SJSA1 (cell line): ENCODE measurements at regions not wholly inside any gene's neighbourhood (a gene's known extent, or its start where the extent isn't known, plus 50 kb on each side); places are given as distances from the start of the nearest gene placed in this dataset.
A peak's percentile ranks its signal among the peaks of the same experiment; 100 is the strongest.

ENCODE experiments used
- DNase-seq, 2 experiments: peaks; one replicate each; pipeline ENCODE4 v3.0.0-alpha.2; 2015 to 2020; ENCODE audit warnings: low spot score in 2 of 2, low read depth in 1 of 2
- H3K27ac ChIP-seq: fragments of 250-450 bp; sonication (Bioruptor Pico); 2 replicates; pipeline ENCODE4 v1.5.1; 2020; ENCODE audit warnings: mild to moderate bottlenecking, moderate library complexity
- H3K27me3 ChIP-seq: fragments of 250-450 bp; sonication (Bioruptor Pico); replicated peaks from 2 replicates; pipeline ENCODE4 v1.5.1; 2020; ENCODE audit warnings: mild to moderate bottlenecking, moderate library complexity
- H3K36me3 ChIP-seq: fragments of 250-450 bp; sonication (Bioruptor Pico); 2 replicates; pipeline ENCODE4 v1.5.1; 2020; ENCODE audit warnings: mild to moderate bottlenecking
- H3K4me1 ChIP-seq: fragments of 250-450 bp; sonication (Bioruptor Pico); replicated peaks from 2 replicates; pipeline ENCODE4 v1.6.1; 2021; ENCODE audit warnings: mild to moderate bottlenecking
- H3K4me3 ChIP-seq: fragments of 250-450 bp; sonication (Bioruptor Pico); 2 replicates; pipeline ENCODE4 v1.5.1; 2020; ENCODE audit warnings: mild to moderate bottlenecking
- H3K9me3 ChIP-seq: fragments of 250-450 bp; sonication (Bioruptor Pico); replicated peaks from 2 replicates; pipeline ENCODE4 v1.5.1; 2020; ENCODE audit warnings: mild to moderate bottlenecking

DNA sequence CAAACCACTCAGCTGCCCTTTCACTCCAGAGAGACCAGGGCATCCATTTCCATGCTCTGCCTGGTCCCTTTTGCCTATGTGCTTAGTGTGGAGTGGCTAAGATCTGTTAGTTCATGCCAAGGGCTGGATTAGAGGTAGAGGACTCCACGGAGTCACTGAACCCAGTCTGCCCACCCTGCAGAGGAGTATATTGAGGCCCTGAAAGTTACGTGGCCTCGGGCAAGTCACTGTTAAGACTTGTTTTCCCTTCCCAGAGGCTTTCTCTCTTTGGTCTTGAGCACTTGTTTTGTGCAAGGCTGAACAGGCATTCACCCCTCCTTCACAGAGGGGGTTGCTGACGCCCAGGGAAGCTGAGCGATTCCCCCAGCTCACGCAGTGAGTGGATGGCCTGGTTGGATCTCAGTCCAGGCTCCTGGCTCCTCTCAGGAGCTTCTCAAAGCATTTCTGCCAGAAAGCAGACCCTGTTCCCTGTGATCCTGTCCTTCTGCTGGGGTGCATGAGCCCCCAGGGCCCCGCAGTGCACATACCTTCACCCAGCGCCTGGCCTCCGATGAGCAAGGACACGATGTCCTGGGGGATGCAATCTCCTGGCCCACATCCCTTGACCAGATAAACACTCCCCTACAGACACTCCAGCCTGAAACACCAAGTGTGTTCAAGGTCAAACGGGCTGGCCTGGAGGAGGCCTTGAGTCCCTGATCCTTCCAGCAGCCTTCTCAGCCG, 153.4 kb upstream of the GSE1 start:
- peaks cover 28% of the 10 kb centered on the region for H3K4me1 ChIP-seq
- H3K27ac ChIP-seq, result no peak overlapping the region
- no peak for DNase-seq
- no peaks in the 10 kb centered on the region for H3K9me3 ChIP-seq
- no peak overlapping the region for H3K4me3 ChIP-seq
- H3K36me3 ChIP-seq, result no peaks in the 10 kb centered on the region
- H3K27me3 ChIP-seq, result peaks cover 8% of the 10 kb centered on the region; the same call in 1 of the 2 replicates

DNA sequence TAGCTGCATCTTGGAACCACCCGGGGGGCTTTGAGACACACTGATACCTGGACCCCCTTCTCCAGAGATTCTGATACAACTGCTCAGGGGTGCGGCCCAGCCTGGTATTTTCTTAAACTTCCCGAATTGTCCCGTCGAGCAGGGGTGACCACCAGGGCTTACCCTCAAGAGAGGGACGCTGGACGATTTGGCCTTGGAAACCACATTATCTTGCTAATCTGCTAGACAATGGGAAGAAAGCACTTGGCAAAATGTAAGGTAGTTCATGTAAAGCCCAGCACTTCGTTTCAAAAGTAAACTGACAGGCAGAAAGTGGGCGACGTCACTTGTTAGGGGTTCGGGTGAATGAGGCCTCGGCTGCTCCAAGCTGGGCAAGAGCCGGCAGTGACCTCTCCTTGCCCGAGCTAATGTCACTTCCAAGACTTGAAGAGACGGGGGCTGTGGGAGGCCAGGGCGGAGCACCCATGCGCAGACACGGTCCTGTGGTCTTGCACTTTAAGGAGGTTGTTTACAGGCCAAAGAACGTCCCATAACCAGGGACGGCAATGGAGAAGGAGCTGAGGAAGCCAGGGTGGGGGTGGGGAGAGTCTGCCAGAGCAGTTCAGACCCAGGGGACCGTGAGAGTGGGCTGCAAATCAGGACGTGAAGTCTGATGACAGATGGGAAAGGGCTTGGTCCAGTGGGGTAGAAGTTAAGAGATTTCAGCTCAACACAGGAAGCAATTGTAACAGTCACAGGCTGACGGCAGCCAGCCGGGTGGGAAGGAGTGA, 152.7 kb upstream of the GSE1 start:
- peaks cover 28% of the 10 kb centered on the region for H3K4me1 ChIP-seq
- H3K9me3 ChIP-seq, result no peaks in the 10 kb centered on the region
- no peaks in the 10 kb centered on the region for H3K36me3 ChIP-seq
- peaks cover 8% of the 10 kb centered on the region; the same call in 1 of the 2 replicates for H3K27me3 ChIP-seq
- no peak overlapping the region for H3K4me3 ChIP-seq
- H3K27ac ChIP-seq, result no peak overlapping the region
- no peak for DNase-seq

DNA sequence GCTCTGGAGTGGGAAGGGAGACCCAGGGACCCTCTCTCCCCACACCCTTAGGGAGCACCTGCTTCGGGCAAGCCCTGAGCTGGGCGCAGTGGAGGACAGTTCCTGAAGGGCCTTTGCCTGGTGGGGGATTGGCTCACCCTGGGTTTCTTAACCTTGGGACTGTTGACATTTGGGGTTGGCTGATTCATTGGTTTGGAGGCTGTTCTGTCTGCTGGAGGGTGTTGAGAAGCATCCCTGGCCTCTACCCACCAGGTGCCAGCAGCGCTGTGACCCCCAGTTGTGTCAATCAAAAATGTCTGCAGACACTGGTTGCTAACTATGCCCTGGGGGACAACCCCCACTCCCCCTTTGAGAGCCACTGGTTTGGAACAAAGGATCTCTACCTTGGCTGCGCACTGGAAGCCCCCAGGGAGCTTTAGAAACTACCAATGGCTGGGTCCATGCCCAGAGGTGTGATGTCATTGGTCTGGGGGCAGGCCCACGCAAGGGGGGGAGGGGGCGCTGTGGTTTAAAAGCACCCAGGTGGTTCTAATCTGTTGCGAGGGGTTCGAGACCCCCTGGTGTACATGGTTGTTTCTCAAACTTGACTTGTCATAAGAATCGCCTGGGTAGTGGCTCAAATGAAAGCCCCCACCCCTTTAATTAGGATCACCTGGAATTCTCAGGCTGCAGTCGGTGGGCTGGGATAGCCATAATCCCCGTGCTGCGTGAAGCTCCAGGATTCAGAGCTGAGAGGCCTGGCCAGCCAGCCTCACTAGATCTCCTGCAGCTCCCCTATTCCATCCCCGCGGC, 151.9 kb upstream of the GSE1 start:
- Histone ChIP-seq H3K9me3 (no peaks in the 10 kb centered on the region), H3K27ac (no peak overlapping the region), H3K4me3 (no peak overlapping the region), H3K36me3 (no peaks in the 10 kb centered on the region), H3K4me1 (peaks cover 28% of the 10 kb centered on the region), H3K27me3 (peaks cover 8% of the 10 kb centered on the region; the same call in 1 of the 2 replicates)
- DNase-seq, result peak in 1 of 2 experiments; percentile 22

DNA sequence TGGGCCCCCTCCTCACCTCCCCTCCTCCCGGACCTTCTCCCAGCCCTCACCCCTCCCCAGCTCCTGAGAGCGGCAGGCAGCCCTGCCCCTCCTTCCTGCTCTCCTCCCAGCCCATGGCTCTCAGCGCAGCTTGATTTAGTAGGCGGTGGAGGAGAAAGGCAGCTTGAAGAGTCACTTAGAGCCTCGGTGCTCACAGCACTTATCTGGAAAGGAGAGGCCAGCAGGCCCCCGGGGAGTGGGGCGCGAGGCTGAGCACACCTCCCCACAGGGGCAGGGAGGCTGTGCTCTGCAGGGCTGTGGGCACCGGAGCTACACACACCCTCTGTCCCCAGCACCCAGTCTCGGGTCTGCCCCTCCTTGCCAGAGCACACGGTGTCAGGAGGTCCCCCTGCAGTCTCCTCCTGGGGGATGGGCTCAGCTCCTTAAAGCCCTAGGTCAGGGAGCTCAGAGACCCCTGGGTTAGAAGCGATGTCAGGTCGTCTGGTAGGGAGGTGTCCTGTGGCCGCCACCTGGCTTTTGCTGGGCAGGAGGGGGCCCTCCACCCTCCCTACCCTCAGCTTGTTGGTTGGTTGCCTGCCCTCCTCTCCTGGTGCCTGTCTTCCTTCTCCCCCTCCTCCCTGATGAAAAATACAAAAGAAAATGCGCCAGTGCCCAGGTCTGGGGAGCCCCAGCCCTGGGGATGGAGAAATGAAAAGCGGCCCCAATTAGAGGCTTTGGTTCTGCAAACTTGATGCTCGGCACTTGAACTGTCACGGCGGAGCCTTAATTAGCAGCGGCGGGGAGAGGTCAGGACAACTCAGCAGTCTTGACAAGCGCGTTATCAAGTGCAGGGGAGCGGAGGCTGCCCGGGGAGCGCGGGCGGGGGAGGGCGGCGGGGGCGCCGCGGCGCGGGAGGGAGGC, 151.1 kb upstream of the GSE1 start:
- Histone ChIP-seq H3K9me3 (no peaks in the 10 kb centered on the region), H3K27me3 (peaks cover 8% of the 10 kb centered on the region; the same call in 1 of the 2 replicates), H3K4me1 (peaks cover 28% of the 10 kb centered on the region), H3K36me3 (no peaks in the 10 kb centered on the region), H3K27ac (no peak overlapping the region), H3K4me3 (no peak overlapping the region)
- DNase-seq, result no peak

DNA sequence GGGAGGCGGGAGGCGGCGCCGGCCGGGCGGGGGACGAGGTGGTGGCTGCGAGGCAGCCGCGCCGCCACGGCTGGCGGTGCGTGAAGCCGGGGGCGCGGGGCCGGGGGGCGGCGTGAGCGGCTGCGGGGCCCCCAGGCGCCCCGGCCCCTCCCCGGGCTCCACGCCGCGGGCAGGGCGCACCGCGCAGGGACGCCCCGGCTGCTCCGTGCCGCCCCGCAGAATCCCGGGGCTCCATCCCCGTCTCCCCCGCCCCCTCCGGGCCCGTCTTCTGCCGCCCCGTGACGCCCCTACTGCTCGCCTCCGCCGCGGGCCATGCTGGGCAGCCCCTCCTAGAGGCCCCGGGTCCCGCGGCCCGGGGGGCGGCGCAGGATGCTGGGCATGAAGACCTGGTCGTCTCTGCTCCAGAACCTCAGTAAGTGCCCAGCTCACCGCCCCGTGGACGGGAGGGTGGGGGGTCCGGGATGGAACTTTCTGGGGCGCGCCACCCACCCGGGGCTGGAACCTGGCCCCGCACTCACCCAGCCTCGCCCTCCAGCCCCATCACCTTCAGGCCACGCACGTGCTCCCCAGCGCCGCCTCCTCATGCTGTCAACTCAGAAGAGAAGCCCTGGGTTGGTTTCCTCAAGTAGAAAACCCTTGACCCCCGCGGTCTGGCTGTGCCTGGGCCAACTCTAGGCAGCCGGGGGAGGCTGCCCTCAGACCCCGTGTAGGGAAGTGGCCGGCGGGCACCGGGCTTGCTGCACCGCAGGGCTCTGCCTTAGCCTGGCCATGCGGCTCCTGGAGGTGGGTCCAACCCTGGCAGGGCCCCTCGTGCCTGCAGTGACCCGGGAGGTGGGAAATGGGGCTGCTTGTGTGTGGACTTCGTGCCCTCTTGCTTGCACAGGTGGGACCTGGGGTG, 150.2 kb upstream of the GSE1 start:
- DNase-seq, result no peak
- H3K36me3 ChIP-seq, result no peaks in the 10 kb centered on the region
- no peaks in the 10 kb centered on the region for H3K9me3 ChIP-seq
- peaks cover 24% of the 10 kb centered on the region for H3K4me1 ChIP-seq
- H3K4me3 ChIP-seq, result peak overlapping the region; percentile 16; the same call in 1 of the 2 replicates
- no peak overlapping the region for H3K27ac ChIP-seq
- H3K27me3 ChIP-seq, result peaks cover 8% of the 10 kb centered on the region; the same call in 1 of the 2 replicates

DNA sequence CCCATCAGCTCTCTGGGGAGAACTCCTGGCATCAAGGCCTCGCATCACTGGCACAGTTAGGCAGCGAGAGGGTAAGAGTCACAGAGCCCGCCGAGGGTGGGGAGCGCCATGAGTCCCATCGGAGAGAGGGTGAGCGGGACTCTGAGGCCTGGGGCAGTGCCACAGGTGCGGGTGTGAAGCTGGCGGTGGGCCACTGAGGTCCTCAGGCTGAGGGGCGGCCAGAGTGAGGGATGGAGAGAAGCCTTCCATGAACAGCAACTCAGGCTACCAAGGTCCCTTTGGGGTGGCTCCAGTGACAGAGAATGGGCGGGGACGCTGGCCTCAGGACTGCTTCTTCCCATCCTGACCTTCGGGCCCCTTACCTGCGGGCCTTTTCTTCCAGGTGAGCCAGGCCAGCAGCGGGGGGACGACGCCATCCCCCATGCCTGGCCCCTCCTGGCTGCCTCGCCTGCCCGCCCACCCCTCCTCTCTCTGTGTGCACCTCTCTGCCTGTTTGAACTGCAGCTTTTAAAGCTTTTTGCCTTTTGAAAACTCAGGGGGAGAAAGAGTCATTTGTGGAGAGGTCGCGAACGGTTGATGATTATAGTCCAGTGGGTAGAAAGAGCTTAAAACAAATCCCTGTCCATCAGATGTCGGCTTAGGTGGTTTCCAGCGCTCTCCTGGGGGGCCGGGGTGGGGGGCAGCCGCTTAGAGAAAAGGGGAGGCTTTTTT, 149.3 kb upstream of the GSE1 start:
- H3K4me1 ChIP-seq, result peaks cover 24% of the 10 kb centered on the region
- no peak overlapping the region for H3K27ac ChIP-seq
- no peak overlapping the region for H3K4me3 ChIP-seq
- no peaks in the 10 kb centered on the region for H3K36me3 ChIP-seq
- no peak for DNase-seq
- no peaks in the 10 kb centered on the region for H3K9me3 ChIP-seq
- peaks cover 8% of the 10 kb centered on the region; the same call in 1 of the 2 replicates for H3K27me3 ChIP-seq

DNA sequence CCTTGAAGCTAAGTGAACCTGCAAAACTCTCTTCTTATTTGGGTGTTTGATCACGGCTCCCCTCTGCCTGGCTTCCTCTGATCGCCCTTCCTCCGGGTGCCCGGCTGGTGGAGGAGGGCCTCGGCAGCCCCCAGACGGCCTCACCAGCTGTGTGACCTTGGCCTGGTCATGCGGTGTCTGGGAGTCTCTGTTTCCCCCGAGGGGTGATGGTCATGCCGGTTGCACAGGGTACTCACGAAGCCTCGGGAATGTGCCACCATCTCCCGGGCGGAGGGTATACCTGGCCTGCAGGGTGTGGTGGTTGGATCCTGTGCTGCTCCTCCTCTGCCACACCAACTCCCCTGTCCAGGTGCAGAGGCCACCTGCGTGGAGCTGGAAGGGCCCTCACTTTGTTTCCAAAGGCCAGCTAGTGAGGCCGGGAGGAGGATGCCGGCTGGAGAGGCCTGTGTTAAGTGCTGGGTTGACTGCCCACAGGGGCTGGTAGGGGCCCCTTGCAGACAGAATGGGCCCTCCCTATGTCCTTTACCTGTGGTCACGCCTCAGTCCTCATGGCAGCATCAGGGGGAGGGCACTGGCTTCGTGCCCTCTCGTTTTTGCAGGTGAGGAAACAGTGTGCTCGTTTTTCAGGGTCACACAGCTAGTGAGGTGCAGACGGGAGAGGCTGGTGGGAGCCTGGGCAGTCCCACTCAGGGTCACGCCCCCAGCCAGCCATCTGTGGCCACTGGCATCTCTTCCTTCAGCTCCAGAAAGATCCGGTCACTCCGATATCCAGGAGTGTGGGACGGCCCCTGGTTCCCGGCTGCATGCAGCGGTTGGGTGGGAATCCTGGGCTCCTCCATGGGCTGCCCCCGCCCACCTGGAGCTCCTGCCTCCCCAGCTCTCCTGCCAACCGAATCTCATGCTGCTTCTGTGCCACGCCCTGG, 148.5 kb upstream of the GSE1 start:
- Histone ChIP-seq H3K4me1 (peaks cover 24% of the 10 kb centered on the region), H3K36me3 (no peaks in the 10 kb centered on the region), H3K9me3 (no peaks in the 10 kb centered on the region), H3K4me3 (no peak overlapping the region), H3K27ac (no peak overlapping the region), H3K27me3 (peaks cover 8% of the 10 kb centered on the region; the same call in 1 of the 2 replicates)
- no peak for DNase-seq

DNA sequence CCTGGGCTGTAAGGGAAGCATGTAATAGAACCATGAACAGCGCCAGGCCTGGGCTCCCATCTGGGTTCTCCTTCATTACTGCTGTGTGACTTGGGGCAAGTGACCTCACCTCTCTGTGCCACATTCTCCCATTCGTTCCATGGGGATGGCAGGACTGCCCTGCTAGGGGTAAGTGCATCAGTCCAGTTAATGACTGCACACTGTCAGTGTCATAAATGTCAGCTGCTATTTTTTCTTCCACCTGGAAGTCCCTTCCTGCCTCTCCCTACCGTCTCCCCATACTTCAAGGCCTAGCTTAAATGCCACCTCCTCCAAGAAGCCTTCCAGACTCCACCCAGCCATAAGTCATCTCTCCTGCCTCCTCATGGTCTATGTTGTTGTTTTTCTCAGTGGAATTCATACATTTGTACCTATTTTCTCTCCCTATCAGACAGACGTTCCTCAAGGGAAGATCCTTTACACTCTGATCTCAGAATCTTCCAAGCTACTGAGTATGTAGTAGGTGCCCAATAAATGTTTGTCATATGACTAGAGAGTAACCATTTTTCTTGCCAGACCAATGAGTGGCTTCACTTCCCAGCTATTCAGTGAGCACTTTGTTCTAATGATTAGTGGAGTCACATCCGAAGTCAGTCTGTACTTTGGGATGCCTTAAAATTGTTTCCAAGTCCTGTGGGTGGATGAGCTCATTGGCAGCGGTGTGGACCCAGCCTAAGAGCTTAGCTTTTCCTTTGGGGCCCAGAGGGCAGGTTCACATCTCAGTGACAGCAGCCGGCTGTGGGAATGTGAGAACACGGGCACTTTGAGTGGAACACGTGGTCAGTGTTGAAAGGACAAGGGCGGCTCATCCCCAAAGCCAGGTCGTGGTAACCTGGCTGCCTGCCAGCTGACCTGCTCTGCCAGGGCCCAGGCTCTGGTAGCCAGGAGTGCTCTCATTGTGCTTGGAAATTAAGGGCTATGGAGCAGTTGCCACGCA, 147.5 kb upstream of the GSE1 start:
- H3K4me1 ChIP-seq, result peaks cover 23% of the 10 kb centered on the region
- H3K27ac ChIP-seq, result no peak overlapping the region
- no peaks in the 10 kb centered on the region for H3K36me3 ChIP-seq
- no peaks in the 10 kb centered on the region for H3K9me3 ChIP-seq
- H3K27me3 ChIP-seq, result peaks cover 8% of the 10 kb centered on the region; the same call in 1 of the 2 replicates
- DNase-seq, result no peak
- no peak overlapping the region for H3K4me3 ChIP-seq

DNA sequence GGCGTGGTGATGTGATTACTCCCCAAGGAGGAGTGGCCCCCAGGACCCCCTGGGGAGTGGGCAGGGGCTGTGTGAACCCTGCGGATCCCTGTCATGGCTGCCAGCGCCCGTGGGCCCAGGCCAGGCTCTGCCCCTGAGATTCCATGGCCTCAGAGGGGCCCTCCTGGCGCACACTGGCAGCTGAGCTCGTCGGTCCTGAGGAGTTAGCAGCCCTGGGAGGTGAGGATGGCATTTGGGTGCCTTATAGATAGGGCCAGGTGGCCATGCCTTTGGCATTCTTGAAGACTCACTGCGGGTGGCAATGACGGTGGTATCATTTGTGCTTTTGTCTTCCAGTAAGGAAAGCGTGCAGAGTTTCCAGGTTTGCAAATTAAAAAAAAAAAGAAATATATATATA, 146.8 kb upstream of the GSE1 start:
- DNase-seq, result no peak
- no peaks in the 10 kb centered on the region for H3K9me3 ChIP-seq
- no peaks in the 10 kb centered on the region for H3K36me3 ChIP-seq
- no peak overlapping the region for H3K27ac ChIP-seq
- H3K27me3 ChIP-seq, result peaks cover 8% of the 10 kb centered on the region; the same call in 1 of the 2 replicates
- no peak overlapping the region for H3K4me3 ChIP-seq
- peaks cover 16% of the 10 kb centered on the region for H3K4me1 ChIP-seq

DNA sequence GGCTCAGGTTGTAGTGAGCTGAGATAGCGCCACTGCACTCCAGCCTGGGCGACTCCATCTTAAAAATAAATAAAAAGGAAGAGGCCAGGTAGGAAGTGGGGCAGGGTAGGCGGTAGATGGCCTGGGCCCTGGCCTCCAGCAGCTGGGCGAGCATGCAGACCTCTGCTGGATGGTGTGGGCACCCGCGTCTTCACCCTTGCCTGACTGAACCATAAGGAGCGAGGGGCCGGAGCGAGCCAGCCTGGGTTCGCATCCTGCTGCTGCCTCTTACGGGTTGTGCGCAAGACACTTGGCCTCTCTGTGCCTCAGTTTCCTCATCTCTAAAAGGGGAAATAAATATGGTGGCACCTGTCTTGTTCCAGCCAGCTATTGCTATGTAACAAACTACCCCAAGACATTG, 146.1 kb upstream of the GSE1 start:
- Histone ChIP-seq H3K36me3 (no peaks in the 10 kb centered on the region), H3K4me1 (peaks cover 9% of the 10 kb centered on the region), H3K9me3 (no peaks in the 10 kb centered on the region), H3K27me3 (peaks cover 3% of the 10 kb centered on the region; the same call in 1 of the 2 replicates), H3K27ac (no peak overlapping the region), H3K4me3 (no peak overlapping the region)
- DNase-seq, result no peak
